GM19467 (cell line): ENCODE measurements at regions not wholly inside any gene's neighbourhood (a gene's known extent, or its start where the extent isn't known, plus 50 kb on each side); places are given as distances from the start of the nearest gene placed in this dataset.

Experiments
- ATAC-seq: cut with Tn5 transposase; IDR thresholded peaks from one replicate; pipeline ENCODE4 v1.9.1; 2021; ENCODE audit warnings: mild to moderate bottlenecking, moderate library complexity; ENCODE audit not compliant: unreplicated experiment

DNA sequence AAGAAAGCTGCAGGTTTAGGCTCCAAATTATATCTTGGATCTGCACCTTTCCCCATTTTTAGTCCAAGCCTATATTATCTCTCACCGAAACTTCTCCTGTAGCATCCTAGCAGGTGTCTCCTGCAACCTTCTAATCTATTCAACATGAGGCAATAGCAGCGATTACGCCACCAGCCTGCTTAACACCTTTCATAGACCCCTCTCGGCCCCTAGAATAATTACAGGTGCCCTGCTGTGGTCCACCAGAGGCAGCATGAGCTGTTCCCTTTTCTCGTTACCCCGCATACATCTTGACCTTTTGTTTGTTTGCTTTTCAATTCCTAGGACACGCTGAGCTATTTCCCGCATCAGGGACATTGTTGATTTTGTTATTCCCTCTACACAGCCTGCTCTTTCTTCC, 361.9 kb downstream of the CYRIA start:
- ATAC-seq = no peak

DNA sequence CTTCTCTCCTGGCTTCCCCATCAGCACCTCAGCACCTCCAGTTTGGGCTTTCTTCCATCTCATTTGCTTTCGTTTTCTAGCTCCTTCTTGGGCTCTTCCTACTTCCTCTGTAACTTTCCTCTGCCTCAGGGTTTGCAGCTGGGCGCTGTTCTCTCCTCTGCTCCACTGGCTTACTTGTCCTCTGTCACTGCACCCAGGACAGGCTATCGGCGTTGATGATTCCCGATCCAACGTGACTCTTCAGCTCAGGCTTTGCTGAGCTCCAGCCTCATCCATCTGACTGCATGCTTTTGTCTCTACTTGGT, 362.4 kb downstream of the CYRIA start:
- no peak for ATAC-seq

DNA sequence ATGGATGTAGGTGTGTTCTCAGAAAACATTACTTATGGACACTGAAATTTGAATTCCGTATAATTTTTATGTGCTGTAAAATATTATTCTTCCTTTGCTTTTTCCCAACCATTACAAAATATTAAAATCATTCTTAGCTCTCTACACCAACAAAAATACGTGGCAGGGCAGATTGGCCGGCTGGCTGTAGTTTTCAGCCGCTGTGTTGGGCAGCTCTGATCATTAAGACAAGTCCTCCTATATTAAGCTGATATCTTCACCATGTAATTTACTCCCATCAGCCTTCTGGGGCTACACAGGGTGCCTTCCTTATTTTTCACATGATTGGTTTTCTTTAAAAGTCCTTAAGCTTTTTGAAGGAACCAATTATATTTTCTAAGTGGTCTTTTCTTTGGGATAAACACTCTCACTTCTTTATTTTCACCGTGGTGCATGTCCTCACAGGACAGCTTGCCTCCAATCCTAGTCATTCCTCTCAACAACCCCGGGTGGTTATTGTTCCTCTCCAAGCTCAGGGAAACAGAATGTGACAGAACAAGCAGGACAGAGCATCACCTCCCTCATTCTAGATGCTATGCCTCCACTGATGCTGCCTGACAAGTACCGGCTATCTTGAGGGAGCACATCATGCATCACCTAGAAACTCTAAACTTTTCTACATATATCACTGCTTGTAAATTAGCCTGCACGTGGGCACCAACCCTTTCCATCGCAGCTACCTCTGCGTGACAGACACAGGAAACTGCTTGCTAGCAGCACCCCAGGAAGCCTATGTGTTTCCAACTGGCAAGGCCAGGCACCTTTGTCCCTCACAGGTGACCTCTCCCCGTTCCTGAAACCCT, 362.3 kb downstream of the MYCN start:
- ATAC-seq = no peak

DNA sequence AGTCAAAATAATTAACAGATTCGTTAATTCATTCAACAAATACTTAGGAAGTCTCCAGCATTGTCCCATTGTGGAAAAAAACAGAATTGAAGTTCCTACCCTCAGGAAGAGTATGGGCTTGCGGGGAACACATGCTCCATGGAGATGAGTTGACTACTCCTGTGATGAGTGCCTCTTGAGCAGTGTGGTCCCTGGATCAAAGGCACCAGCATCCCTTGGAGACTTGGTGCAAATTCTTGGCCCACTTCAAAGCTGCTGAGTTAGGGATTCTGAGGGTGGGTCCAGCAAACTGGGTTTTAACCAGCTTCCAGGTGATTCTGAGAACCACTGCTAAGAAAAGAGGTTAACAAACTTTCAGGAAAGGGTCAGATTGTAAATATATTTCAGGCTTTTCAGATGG, 361.6 kb downstream of the MYCN start:
- no peak for ATAC-seq

DNA sequence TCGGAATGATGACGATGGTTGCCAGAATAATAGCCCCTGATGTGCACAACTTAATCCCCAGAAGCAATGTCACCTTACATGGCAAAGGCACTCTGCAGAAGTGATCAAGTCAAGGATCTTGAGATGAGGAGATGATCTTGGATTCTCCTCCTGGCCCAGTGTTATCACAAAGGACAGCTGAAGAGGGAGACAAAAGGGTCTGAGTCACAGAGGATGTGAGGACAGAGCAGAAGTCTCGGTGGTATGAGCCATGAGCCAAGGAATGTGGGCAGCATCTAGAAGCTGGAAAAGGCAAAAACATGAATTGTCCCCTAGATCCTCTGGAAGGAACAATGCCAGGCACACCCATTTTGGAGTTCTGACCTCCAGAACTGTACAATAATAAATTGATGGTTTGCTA, 358.5 kb downstream of the MYCN start:
- ATAC-seq = no peak

DNA sequence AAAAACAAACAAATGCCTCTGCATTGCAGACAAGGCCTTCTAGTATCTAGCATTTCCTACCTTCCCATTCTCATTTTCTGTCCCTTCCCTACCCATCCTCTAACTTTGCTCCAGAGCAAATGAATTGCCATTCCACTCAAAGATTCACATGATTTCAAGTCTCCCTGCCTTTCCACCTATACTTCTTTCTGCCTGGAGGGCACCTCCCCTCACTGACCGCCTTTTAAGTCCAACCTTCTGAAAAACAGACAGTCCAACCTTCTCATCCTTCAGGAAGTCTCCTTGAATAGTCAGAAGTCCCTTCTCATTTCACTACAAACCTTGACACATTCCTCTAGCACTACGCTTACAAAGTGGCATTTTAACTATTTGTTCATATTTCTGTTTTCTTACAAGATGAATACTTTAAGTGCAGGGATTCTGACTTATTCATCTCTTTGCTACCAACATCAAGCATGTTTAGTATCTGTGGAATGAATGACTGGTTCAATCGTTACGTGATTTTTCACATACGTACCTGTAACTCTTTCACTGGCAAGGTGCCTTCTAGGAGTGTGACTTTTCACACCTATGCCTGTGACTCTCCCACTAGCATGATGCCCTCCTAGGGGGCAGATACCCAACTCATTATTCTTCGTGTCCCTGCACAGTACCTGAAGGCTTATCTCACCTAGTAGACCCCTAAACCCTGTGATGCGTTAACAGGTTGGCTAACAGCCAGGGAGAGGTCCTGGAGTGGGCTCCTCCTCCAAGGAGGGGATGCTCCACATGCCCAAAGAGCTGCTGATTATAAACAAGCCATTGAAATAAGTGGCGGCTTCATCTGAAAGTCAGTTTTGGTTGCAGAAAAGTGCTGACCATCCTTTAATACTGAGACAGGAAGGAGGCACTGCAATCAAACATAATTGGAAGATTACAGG, 356.2 kb downstream of the MYCN start:
- no peak for ATAC-seq

DNA sequence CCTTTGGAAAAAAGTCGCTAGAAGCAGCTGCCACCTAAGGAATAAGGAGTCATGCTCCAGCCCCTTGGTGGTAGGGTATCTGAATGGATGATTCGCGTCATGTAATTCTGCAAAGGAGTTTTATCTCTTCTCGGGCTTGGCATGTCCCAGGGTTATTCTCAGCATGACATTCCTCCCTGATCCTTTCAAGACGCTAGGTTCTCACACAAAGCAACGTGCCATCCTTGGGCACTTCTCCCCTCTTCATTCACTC, 355.6 kb downstream of the MYCN start:
- no peak for ATAC-seq

DNA sequence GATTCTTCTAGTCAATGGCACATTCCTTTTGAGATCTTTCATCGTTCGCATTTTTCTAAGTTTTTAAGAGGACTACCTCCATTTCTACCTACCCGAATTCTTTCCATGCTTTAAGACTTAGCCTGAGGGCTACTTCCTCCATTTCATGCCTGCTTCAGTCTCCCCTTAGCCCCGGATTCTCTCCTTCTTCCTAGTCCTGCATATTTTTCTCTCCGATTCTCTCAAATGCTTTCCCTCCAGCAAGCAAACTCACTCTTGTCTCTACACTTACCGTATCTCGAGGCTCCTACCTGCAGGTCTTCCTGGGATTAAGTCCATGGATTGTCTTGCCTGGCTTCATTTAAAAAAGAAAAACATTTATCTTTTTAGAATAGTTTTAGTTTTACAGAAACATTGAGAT, 354.4 kb downstream of the MYCN start:
- no peak for ATAC-seq

DNA sequence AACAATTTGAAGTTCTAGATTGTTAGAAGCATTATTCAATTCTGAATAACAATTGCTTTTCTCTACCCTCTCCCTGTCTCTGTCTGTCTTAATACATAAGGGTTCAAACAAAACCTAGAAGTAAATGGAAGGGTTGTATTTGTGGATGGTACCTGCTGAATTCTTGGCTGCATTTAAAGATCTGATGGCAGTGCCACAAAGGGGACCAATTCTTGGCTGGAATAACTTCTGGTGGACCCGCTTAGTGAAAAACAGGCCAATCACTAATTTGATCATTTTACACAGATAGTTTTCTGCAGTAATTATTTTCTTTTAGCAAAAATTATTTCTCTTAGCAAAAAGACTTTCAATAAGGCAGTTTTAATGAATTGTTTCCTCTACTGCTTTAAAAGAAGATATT, 353.5 kb downstream of the MYCN start:
- no peak for ATAC-seq

DNA sequence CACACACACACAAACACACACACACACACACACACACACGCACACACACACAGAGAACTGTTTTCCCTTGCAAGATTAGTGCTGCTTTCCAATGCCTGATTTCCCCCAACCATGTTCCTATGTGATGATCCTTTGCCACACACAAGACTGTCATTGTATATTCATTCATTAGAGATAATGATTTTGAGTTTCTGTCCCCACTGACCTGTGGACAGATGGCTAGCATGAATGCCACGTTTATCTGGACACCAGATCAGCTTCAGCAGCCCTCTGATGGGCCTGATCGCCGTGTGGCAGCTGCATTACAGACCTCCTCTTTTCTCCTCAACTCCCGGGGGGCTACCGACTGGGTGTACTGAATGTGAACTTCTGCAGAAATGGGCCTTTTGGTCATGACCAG, 353.0 kb downstream of the MYCN start:
- no peak for ATAC-seq

DNA sequence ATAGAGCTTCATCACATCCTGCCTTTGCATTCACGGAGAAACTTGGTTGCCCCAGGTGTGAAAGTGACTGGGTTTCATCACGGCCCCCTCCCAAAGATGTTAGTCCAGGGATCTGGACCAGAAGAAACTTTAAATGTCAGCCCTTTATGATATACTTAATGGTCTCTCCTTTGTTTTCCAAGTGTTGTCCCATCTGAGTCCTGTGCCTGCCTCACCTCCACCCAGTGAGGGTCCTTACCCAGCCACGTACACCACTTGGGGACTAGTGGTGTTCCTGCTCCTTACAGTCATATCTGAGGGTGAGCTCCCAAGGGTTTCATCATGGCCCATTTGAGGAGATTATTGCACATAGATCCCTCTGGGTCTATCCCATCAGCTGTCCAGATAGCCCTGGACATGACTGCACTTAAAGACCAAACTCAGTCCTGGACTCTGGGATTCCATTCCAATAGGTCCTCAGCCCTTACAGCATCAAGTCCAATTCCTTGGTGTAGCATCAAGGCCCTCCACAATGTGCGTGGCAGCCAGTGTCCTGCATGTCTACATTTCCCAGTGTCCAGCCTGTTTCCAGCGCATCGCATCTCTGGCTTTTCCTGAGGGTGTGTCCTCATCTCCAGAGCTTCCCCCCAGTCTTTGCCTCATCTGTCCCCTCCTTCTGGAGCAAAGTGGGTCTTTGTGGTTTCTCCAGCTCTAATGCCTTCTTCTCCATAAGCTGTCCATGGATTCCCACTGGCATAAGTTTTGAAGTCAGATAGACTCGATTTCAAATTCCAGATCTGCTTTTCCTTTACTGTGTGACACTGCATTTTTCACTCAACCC, 351.6 kb downstream of the MYCN start:
- no peak for ATAC-seq

DNA sequence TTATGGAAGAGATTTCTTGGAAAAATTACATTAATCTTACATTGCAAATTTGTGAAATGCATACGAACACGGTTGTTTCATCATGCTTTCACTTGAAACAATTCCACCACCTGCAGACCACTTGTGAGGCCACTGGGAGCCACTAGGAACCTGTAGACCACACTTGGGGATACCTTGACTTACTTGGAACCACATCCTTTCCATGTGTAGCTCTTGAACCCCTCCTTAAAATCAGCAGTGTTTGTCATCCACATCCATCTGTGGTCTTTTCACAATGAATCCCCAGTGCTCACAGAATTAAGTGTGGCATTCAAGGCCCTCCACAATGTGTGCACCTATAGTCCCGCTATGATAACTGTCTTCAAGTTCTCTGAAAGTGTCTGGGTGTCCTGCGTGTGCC, 350.9 kb downstream of the MYCN start:
- ATAC-seq = no peak

DNA sequence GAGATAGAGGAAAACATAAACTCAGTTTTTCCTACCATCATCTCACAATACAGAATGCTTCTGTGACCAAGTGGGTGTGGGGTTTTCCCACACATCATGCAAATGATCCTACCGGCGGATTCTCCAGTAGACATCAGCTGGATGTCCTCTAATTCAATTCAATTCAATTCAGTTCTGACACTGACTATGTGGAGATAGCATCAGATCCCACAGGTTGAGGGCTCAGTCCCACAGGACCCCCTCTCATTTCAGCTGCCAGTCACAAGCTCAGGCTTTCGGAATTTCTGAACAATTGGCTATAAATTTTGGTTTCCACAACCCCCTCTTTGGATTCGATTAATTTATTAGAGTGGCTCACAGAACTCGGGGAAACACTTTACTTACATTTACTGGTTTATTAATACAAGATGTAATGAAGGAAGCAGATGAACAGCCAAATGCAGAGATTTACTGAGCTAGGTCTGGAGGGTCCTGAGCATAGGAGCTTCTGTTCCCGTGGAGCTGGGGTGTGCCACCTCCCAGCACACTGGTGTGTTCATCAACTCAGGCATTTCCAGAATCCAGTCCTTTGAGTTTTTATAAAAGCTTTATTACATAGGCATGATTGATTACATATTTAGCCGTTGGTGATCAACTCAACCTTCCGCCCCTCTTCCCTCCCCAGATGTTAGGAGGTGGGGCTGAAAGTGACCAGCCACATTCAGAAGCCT, 350.1 kb downstream of the MYCN start:
- no peak for ATAC-seq

DNA sequence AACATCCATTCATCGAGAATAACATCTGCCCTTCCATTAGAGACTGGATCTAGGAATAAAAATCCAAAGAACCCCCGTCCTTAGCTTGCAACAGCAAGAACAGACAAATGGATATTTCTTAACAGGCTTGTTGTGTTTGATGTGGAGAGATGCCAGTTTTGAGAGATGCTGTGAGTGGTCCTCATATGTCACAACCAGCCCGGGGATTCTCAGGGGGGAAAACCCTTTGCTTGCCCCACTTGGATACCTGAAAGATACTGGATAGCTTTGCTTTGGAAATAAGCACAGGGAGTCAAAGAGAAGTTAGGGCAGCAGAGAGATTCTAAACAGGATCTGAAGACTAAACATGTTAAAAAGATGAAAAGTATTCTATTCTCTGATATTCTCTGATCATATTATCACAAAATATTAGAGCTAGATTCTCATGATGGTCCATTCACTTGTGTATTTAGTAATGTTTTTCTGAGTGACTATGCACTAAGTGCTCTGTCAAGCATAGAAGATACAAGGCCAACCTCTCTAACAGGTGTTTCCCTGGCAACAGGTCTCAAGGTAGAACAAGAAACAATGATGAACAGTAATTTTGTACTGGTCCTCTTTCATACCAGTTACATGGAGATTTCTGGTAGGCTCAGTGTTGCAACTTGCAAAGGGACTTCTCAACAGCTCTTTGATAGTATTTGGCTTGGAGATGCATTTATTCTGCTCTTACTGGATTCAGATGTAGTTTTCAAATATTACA, 348.2 kb downstream of the MYCN start:
- ATAC-seq = no peak

DNA sequence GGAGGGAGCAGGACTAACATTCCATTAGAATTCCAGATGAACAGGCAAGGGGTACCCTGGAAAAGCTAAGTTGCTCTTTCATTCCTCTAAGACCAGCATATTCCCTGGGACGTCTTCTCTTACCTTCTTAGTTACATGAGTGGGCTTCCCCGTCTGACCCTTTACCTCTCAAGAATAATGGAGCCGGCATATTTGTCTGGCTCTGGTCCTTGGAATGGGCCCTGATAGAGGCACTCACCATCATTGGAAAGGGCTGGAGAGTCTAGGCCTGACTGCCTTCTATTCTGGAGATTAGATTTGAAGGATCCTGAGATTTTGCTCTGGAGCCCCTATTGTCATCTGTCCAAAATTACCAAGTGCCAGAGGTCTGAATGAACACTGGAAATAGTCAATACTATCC, 347.5 kb downstream of the MYCN start:
- no peak for ATAC-seq

DNA sequence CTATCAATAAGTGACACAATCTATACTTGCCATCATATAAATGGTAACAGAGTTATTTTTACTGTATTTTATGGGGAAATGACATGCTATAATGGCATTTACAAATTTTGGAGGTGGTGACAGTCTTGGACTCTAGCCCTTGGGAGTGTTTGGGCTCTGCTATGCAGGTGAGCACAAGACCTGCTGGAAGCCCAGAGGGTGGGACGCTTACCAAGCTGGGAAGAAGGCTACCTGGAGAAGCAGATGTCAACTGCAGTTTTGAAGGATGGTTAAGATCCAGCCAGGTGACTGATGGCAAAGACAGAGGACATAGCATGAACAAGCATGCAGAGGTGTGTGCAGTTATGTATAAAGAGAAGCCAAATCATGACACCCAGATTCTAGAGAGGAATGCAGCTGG, 346.9 kb downstream of the MYCN start:
- no peak for ATAC-seq

DNA sequence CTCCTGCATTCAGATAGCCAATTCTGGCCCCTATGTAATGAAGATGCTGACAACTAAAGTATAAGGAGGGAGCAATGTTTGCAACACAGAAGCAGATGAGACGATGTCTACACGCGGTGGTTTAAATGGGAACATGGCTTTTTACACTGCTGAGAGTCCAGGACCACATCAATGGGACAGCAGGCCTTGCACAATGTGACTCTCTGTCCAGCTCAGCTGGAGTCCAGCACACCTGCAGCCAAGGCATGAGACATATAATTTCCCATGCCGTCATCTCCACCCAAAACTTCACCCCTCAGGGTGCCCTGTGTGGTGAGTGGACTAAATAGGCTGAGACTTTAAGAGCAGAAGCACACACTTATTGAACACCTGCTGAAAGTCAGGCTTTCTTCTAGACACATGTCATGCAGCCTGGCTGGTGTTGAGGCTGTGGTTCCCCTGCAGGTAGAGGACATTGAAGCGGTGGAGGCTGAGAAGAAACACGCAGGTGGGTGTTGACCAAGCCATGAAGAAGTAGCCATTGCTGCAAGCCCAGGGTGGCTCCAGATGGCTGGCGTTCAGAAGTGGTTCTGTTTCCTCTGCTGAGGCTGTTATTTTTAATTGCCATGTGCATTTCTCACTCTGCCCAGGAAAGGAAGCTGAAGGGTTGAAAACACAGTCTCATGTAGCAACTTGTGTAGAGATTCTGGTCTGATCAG, 345.6 kb downstream of the MYCN start:
- ATAC-seq = no peak

DNA sequence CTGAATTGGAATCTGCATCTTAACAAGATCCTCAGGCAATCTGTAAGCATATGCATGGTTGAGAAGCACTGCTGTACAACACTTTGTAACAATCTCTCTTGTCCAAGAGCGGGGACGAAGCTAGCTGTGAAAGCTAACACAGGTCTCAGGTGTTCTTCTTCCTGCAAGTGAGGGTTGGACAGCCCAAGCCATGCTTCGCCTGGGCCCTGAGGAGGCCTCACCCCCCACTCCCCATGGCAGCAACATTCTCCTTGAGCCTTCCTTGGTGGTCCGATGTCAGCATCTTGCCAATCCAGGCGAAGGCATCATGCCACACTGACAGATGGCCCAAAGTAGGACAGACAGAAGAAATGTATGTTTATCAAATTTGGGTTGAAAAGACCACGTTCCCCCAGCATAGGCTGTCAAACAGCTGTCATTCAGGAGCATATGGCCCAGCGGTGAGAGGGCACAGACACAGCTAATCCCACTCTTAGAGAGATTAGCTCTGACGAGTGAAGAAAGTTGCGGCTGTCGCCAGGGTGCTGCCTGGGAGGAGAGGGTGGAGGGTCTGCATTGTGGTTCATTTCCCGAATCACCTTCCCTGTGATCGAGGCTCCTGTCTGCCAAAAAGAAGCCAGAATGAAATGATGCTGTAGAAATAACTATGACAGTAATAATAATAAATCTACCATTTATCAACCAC, 344.7 kb downstream of the MYCN start:
- no peak for ATAC-seq
